Right hindlimb (tissue), 1 donor: ENCODE measurements at regions not wholly inside any gene's neighbourhood (a gene's known extent, or its start where the extent isn't known, plus 50 kb on each side); places are given as distances from the start of the nearest gene placed in this dataset.
"Not testable (repeated sequence)": the region's sequence is repeated elsewhere in the genome, so short reads cannot be mapped to it uniquely, and the experiment has no call there.

Source experiments
- DNase-seq: peaks from one replicate; pipeline ENCODE4 v3.0.0-alpha.2; 2018

DNA sequence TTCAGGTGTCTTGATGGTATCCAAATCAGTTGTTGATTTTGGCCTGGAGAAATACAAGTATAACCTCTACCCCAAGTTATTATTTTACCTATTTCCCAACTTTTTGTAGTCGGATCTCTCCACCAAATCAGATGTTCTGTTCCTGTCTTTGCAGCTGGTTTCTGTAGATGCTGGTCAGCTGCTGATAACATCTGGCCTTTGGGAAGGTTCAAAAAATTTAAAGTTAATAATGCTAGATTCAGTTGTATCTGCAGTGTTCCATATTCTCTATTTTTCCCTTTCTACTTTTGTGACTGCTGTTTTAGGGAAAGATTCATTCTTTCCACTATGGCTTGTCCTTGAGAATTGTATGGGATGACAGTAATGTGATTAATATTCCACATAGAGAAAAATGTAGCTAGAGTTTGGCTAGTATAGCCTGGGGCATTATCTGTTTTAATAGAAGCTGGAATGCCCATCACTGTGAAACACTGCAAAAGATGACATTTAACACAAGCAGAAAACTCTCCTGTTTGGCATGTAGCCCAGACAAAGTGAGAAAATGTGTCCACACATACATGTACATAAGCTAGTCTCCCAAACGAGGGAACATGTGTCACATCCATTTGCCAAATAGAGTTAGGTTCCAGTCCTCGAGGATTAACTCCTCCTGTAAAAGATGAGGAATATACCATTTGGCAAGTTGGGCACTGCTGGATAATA lies 99.2 kb downstream of the ZNF100 start:
- DNase-seq, result peak; percentile 23

DNA sequence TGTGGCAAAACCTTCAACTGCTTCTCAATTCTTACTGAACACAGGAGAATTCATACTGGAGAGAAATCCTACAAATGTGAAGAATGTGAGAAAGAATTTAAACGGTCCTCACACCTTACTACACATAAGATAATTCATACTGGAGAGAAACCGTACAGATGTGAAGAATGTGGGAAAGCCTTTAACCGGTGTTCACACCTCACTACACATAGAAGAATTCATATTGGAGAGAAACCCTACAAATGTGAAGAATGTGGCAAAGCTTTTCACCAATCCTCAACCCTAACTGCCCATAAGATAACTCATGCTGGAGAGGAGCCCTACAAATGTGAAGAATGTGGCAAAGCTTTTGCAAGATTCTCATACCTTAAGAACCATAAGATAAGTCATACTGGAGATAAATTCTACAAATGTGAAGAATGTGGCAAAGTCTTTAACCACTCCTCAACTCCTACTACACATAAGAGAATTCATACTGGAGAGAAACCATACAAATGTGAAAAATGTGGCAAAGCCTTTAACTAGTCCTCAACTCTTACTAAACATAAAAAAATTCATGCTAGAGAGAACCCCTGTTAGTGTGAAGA lies 111.7 kb downstream of the ZNF100 start:
- no peak for DNase-seq

DNA sequence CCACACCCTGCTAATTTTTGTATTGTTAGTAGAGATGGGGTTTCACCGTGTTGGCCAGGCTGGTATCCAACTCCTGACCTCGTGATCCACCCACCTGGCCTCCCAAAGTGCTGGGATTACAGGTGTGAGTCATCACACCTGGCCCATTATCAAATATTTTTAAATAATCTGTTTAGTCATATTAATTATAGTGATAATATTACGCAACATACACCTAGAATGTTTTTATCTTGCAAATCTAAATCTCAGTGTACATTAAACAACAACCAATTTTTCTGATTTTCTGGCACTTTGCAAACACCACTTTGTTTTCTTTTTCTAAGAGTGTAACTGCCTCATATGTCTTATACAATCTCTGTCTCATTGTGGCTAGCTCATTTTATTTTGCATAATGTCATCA lies 115.9 kb downstream of the ZNF100 start:
- not testable (repeated sequence) for DNase-seq

DNA sequence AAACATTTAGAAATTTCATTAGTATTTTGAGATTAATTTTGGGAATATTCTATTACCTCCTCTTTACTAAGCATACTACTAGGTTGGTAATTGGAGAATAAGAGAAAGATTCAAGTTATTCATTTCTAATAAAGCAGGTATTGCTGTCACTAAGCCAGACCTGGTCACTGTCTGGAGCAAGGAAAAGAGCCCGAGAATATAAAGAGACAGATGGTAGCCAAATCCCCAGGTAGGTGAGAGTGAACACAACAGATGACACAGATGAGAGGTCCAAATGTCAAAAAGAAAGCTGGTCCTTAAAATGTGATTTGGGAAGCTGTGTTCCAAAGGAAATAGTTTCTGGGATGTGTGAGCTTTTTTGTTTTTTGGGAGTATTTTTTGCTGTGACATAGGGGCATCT lies 128.6 kb downstream of the ZNF100 start:
- DNase-seq, result no peak

DNA sequence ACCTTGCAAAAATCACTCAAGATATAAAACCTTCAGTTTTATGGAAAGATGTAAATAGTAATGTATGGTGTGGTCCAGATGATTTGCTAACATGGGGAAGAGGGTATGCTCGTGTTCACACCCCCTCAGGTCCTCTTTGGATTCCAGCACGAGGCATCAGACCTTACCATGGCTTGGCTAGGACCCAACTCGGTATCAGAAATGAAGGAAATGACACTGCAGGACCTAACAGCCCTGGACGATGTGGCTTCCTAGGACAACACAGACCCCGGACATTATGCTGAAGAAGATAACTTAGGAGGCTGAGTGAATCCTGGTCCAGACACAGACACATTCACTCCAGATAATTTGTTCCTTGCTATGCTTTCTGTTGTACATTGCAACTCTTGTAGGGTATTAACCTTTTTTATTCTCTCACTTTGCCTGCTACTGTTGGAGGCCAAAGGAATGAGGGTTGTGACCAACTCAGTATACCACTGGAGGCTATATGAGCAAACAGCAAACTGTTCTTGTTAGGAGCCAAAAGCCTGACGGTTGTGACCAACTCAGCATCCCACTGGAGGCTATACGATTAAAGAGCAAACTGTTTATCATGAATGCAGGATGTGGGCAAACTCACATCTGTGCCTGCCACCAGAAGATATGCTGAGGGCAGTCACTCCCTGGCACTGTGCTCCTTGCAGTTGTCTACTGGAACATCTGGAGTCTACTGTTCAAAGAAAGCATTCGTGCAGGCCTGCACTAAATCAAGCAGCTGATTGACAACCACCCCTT lies 121.7 kb downstream of the ZNF429 start:
- DNase-seq, result no peak

DNA sequence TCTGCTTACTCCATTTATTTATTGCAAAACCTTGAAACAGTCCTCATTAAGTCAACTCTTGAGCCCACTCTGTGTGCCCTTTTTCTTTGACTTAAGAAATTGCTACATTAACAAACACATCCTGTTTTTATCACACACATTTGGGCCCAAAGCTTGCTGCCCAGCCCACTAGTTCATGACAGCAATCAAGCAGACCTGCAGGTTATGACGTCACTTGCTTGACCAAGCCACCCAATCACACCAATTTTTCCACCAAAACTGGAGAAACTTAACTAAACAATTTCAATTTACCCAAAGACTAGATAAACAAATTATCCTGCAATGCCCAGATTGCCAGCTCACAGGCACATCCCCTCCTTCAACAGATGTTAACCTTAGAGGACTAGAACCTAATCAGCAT lies 120.7 kb downstream of the ZNF429 start:
- DNase-seq, result no peak

DNA sequence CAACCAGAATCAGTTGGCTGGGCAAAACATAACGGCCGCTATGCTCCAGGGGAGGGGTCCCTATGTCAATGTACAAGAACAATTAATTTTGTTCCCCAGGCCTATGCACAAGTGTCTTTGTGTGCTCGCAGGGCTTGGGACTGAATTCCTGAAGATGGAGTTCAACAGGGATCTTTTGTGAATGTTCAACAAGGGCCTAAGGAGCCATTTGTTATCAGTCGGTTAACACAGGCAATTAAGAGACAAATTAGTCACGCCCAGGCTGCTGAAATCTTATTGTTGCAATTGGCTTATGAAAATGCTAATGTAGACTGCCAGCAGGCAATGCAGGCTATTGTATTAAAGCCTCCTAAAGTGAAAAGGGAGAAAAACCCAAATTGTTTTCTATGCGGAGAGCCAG lies 117.5 kb downstream of the ZNF429 start:
- no peak for DNase-seq

DNA sequence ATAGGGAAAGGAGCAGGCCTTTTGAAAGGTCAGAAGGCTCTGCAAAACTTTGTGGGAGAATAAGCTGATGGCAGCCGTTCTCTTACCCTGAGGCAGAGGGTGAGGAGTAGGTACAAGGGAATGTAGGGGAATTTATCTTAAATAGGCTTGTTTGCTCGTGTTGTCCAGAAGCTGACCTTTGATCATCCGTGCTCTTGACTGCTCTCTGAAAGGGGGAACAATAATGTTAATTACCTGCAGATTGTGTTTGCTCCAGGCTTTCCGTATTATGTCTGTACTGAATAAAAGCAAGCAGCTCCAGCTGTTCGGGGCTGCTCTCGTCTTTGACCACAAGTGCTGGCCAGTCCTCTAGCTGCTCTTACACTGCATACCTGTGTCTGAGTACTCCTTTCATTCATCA lies 116.3 kb downstream of the ZNF429 start:
- no peak for DNase-seq

DNA sequence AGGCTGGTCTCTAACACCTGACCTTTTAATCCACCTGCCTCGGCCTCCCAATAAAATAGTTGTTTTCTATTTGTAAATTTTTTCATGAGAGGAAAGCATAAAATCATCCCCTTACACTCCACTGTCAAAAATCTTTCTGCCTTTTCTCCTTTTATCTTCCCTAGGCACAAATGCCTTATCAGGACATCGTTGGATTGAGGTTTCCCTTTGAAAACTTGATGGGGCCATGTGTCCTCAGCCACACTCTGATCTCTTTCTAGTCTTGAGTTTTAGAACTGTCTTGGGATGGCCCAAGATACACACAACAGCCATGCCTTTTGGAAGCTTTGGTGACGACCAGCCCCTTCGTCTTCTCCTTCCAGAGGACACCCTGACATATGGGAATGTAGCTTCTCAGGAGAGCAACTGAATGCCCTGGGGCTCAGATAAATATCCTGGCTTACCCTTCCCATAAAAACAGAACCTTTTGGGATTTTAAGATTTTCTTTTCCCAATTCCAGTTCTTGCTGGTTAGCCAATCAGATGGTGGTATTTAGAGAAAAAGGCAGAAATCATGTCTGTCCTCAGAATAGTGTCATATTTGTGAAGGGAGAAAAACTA lies 112.4 kb downstream of the ZNF429 start:
- DNase-seq, result no peak

DNA sequence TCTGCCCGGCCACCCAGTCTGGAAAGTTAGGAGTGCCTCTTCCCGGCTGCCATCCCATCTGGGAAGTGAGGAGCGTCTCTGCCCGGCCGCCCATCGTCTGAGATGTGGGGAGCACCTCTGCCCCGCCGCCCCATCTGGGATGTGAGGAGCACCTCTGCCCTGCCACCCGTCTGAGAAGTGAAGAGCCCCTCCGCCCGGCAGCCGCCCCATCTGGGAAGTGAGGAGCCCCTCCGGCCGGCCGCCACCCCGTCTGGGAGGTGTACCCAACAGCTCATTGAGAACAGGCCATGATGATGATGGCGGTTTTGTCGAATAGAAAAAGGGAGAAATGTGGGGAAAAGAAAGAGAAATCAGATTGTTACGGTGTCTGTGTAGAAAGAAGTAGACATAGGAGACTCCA lies 109.4 kb downstream of the ZNF429 start:
- not testable (repeated sequence) for DNase-seq

DNA sequence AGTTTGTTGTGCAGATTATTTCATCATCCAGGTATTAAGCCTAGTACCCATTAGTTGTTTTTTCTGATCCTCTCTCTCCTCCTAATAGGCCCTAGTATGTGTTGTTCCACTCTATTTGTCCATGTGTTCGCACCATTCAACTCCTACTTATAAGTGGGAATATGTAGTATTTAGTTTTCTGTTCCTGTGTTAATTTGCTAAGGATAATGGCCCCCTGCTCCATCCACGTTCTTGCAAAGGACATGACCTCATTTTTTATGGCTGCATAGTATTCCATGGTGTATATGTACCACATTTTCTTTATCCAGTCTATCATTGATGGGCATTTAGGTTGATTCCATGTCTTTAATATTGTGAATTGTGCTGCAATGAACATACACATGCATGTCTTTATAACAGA lies 107.8 kb downstream of the ZNF429 start:
- not testable (repeated sequence) for DNase-seq

DNA sequence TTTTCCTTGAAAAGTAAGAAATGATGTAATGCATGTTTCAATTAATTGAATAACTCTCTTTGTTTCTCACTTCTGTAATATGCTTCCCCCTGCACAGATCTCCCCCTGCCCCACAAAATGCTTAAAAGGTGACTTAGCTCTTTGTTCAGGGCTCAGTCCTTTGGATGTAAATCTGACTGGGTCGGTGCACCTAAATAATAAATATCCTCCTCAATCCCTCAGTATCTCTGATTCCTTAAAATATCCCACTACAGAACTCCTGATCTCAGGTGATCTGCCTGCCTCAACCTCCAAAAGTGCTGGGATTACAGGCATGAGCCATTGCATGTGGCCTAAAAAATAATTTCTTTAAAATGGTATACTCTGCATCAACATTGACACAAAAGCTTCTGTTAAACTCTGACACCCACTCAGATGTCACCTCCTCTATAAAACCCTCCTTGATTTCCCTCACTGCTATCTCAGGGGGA lies 107.0 kb downstream of the ZNF429 start:
- DNase-seq, result no peak

DNA sequence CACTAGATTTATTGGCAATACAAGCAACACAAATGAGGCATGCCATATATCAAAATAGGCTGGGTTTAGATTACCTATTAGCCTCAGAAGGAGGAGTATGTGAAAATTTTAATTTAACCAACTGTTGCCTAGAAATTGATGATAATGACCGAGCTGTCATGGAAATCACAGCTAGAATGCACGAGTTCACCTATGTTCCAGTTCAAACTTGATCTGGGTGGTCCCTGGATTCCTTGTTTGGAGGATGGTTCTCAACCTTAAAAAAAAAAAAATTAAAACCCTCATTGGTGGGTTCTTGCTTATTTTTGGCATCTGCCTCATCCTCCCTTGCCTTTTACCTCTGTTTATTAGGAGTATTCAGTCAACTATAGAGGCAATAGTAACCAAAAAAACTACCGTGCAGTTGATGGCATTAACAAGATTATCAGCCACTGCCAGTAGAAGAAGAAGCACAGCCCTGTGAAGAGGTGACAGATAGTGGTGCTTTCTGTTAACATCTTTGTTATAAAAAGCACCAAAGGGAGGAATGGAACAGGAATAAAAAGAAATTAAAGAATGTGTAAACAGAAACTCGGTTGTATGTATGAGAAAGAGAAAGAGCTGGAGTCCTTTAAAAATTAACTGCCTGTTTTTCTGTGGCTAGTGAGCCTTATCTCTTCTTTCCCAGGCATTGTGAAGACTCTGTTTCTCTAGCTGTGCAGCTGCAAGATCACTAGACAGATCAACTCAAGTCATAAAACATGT lies 106.4 kb downstream of the ZNF429 start:
- DNase-seq, result no peak

DNA sequence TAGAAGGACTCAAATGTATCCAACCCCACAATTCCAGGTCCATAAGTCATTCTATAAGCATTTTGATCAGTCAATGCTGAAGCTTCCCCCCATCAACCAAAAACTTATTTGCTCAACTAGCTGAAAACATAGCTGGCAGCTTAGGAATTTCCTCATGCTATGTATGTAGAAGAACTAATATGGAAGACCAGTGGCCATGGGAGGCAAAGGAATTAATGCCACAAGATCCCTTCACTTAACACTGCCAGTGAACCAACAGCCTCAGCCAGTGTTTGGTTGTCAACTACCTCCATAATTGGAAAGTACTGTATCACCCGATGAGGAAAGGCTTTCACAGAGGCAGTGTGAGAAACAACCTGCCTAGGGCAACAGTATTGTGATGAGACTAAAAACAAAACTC lies 105.4 kb downstream of the ZNF429 start:
- no peak for DNase-seq

DNA sequence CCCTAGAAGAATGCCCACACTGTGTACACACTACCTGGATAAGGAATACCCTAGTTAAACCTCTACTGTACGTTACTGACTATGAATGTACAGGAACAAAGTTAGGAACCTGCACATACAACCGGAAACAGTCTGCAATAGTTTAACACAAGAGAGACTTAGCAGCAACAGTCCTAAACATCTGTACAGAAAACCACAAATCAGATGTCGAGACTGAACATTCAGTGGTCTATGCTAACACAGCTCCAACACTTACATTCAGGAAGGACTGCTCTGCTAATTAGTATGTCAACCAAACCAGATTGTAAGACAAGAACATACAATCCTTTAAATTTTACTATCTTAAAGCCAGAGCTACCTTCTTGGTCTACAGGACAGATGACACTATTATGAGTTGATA lies 104.9 kb downstream of the ZNF429 start:
- no peak for DNase-seq

DNA sequence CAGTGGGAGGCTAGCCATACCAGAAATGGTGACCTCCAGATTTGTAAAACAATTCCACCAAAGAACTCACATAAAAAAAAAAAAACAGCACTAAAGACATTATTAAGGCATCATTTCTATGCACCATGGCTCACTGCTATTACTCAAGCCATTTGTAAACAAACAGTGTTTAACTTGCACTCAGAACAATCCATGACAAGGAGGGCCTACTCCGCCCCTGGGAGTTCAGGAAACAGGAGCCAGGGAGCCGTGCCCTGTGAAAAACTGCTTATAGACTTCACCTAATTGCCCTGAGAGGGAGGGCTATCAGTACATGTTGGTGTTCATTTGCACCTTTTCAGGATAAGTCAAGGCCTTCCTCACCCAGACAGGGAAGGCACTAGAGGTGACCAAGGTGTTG lies 103.2 kb downstream of the ZNF429 start:
- no peak for DNase-seq

DNA sequence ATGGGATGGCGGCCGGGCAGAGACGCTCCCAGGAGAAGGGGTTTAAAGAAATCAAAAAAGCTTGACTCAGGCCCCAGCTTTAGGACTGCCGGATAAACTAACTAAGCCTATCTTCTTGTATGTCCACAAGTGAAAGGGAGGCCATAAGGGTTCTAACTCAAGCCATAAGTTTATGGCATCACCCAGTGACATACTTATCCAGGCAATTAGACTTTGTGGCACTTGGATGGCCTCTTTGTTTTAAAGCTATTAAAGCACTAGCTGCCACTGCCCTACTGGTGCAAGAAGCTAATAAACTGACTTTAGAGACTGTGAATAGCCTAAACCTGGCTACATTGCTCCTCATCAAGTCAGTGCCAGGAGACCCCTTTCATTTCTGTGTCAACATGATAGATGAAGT lies 102.0 kb downstream of the ZNF429 start:
- DNase-seq, result no peak

DNA sequence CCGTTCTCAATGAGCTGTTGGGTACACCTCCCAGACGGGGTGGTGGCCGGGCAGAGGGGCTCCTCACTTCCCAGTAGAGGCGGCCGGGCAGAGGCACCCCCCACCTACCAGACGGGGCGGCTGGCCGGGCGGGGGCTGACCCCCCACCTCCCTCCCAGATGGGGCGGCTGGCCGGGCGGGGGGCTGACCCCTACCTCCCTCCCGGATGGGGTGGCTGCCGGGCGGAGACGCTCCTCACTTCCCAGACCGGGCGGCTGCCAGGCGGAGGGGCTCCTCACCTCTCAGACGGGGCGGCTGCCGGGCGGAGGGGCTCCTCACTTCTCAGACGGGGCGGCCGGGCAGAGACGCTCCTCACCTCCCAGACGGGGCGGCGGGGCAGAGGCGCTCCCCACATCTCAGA lies 101.6 kb downstream of the ZNF429 start:
- not testable (repeated sequence) for DNase-seq

DNA sequence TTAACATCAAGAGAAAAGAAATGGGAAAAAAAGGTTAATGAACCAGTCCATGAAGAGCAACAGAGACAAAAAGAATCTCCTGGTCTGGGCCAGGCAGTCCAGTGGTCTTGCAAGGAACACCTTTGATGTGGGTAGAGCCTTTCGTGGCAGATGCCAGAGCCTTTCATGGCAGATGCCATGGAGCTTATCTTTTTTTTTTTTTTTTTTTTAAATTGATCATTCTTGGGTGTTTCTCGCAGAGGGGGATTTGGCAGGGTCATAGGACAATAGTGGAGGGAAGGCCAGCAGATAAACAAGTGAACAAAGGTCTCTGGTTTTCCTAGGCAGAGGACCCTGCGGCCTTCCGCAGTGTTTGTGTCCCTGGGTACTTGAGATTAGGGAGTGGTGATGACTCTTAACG lies 100.9 kb downstream of the ZNF429 start:
- not testable (repeated sequence) for DNase-seq

DNA sequence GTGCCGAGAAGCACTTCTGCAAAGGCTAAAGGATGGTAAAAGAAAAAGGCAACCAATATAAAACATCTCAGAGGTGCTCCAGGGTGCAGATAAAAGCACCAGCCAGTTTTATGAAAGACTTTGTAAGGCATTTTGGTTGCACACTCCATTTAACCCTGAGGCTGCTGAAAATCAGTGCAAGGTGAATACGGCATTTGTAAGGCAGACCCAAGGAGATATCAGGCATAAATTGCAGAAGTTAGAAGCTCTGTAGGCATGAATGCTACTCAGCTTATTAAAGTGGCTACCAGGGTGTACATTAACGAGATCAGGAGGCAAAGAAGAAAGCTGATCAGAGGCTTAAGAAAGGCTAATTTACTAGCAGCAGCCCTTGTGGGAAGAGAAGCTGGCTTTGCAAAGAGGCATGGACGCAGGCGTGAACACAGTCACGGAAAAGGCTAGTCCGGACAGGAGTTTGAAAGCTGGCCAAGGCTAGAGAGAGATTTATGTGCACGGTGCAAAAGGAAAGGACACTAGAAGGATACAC lies 99.6 kb downstream of the ZNF429 start:
- DNase-seq, result peak; percentile 41
